AG04449 (cell line): ENCODE measurements at regions not wholly inside any gene's neighbourhood (a gene's known extent, or its start where the extent isn't known, plus 50 kb on each side); places are given as distances from the start of the nearest gene placed in this dataset.

Source experiments
- CTCF ChIA-PET: fragments of 350-600 bp; formaldehyde crosslinking; extraction: SDS; loops from one replicate; lab custom pipeline; 2021; ENCODE audit warnings: antibody characterized with exemption; lab: Yijun Ruan, JAX
- POLR2A ChIA-PET: fragments of 400-600, 350-600 bp; formaldehyde crosslinking; extraction: SDS; loops from one replicate; lab custom pipeline; 2020; ENCODE audit warnings: antibody characterized with exemption, inconsistent platforms; lab: Yijun Ruan, JAX
- DNase-seq: peaks from one replicate; pipeline ENCODE4 v3.0.0-alpha.2; 2010; ENCODE audit warnings: low read depth, low spot score
- H3K4me3 ChIP-seq: 2 replicates; pipeline ENCODE4 v1.5.1; 2011; ENCODE audit warnings: low read depth, mild to moderate bottlenecking, control low read depth, low read length
- TF ChIP-seq, protein P1 (sequence below): IDR thresholded peaks from one replicate; pipeline ENCODE4 v1.5.1; 2011; ENCODE audit warnings: mild to moderate bottlenecking, moderate library complexity, low read length, control low read depth, inconsistent platforms; ENCODE audit not compliant: insufficient read depth; ENCODE audit errors: missing control alignments

DNA sequence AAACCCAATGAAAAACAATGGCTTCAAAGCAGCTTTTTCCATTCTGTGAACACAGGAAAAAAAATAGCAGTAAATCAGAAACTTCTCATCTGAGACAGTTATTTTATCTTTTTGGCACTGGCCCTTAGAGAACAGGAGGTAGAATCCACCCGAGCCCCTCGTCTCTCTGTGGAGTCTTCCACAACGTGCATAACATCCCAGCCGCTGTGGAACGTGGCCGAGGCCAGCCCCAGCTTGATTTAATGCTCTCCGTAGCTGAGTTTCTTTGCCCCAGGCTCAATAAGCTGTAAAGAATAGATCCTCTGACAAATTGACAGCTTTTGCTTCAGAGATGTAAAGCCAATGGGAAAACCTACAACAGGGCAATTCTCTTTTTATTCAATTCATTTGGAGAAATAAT lies 107.9 kb upstream of the DAP start:
- POLR2A ChIA-PET = no interaction called here
- H3K4me3 ChIP-seq = no peak overlapping the region
- CTCF ChIA-PET = interaction anchor here (6.1 kb wide), 1 partner anchor 11 kb away, joined by 67 read pairs; no protein-coding TSS in a partner anchor
- TF ChIP-seq, protein P1, sequence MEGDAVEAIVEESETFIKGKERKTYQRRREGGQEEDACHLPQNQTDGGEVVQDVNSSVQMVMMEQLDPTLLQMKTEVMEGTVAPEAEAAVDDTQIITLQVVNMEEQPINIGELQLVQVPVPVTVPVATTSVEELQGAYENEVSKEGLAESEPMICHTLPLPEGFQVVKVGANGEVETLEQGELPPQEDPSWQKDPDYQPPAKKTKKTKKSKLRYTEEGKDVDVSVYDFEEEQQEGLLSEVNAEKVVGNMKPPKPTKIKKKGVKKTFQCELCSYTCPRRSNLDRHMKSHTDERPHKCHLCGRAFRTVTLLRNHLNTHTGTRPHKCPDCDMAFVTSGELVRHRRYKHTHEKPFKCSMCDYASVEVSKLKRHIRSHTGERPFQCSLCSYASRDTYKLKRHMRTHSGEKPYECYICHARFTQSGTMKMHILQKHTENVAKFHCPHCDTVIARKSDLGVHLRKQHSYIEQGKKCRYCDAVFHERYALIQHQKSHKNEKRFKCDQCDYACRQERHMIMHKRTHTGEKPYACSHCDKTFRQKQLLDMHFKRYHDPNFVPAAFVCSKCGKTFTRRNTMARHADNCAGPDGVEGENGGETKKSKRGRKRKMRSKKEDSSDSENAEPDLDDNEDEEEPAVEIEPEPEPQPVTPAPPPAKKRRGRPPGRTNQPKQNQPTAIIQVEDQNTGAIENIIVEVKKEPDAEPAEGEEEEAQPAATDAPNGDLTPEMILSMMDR = no peak
- DNase-seq = no peak

DNA sequence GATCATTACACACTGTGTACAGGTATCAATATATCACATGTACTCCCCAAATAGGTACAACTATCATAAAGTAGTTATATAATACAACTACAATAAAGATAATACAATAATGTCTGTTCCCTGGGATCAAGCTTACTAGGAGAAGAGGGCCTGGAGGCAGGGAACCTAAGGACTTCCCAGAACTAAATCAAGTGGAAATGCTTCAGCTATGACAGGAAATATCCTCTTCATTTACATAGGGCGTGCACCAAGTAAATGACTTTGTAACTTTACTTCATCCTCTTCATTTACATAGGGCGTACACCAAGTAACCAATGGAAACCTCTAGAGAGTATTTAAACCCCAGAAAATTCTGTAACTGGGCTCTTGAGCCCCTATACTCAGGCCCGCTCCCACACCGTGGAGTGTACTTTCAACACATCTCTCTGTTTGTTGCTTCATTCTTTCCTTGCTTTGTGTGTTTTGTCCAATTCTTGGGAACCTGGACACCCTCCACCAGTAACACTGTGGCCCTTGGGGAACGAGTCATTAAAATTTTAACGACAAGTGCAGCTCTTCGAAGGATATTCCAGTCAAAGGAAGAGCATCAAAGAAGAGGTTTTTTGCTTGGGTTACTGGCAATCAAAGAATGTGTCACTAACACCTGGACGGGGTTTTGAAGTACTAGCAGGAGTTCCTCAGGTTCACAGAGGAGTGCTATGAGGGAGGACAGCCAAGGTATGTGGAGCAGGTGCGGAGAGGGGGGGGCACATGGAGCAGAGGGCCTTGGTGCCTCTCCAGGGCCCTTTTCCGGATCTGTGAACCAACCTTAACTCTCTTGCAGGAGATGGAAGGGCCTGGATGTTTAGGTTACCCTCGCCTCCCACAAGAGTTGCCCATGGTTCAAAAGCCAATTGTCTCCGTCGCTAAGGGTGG lies 106.6 kb upstream of the DAP start:
- CTCF ChIA-PET = interaction anchor here (1.2 to 6.1 kb wide), 3 partner anchors 8 to 17 kb away, joined by 3 to 67 read pairs (median 23); no protein-coding TSS in a partner anchor
- H3K4me3 ChIP-seq = no peak overlapping the region
- TF ChIP-seq, protein P1 = no peak
- POLR2A ChIA-PET = no interaction called here
- no peak for DNase-seq

DNA sequence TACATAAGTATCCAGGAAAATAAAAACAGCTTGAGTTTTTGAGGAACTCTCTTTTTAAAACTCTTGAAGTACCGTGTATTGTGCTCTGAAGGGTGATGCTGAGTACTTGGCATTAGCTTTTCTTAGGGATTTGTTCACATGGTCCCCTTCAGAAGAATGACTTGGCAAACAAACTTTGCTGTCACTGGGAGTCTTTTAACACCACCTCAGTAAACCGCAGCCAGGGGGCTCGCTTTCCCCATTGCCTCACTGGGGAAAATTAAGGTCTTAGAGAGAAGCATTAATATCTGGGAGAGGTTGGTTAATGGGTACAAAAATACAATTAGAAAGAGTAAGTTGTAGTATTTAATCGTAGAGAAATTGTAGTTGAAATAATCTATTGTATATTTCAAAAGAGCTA lies 105.9 kb upstream of the DAP start:
- no peak overlapping the region for H3K4me3 ChIP-seq
- DNase-seq = no peak

DNA sequence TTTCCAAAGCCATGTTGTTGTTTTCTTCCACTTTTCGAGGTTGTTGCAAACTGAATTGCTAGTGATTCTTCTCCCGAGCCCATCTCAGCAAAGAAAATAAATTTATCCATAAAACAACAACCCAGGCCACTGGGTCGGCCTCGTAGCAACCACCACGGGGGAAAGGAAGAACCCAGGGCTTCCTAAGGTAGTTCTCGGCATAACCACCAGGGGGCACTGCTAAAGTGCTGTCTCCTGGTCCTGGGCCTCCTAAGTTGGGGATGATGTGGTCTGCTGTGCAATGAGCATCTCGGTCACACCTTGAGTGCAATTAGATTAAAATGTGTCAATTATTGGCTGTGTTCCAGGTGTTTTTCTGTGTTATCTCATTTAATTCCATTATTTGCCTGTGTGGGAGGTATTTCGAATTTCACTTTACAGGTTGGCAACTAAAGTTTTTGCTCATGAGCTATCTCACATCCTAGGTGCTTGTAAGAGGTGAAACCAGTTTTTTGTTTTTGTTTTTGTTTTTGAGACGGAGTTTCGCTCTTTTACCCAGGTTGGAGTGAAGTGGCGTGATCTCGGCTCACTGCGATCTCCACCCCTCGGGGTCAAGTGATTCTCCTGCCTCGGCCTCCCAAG lies 102.8 kb upstream of the DAP start:
- no peak for DNase-seq
- TF ChIP-seq, protein P1 = peak; percentile 76
- ChIA-PET CTCF (interaction anchor here (0.8 to 4.0 kb wide), 12 partner anchors 9 to 319 kb away, joined by 3 to 23 read pairs (median 5); no protein-coding TSS in a partner anchor), POLR2A (no interaction called here)
- no peak overlapping the region for H3K4me3 ChIP-seq

More for the DNA sequence above, 105.9 kb upstream of the DAP start:
- POLR2A ChIA-PET = interaction anchor here (0.6 kb wide), 1 partner anchor 381 kb away, joined by 3 read pairs; no protein-coding TSS in a partner anchor
- CTCF ChIA-PET = interaction anchor here (1.2 to 6.1 kb wide), 3 partner anchors 8 to 16 kb away, joined by 3 to 67 read pairs (median 23); no protein-coding TSS in a partner anchor
- TF ChIP-seq, protein P1 = peak; percentile 5

DNA sequence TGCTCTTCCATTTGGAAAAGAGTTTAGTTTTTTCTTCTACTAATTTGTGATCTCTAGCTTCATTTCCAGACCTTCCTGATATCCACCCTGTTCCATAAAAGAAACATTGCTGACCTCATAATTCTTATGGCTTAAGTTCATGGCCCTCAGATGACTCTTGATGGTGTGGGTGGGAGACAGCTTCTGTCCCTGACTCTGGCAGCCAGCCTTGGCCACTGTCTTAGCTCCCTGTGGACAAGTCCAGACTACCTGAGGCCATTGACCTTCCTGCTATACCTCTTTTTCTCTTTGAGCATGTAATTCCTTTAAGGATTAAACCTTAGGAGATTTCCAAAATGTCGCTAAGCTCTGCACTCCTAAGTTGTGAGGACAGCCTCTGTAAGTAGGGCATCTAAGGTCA lies 101.1 kb upstream of the DAP start:
- TF ChIP-seq, protein P1 = no peak
- CTCF ChIA-PET = interaction anchor here (0.8 to 12.0 kb wide), 9 partner anchors 9 to 159 kb away, joined by 3 to 142 read pairs (median 4); no protein-coding TSS in a partner anchor
- POLR2A ChIA-PET = no interaction called here
- no peak for DNase-seq
- H3K4me3 ChIP-seq = no peak overlapping the region
